PC-9 (cell line): ENCODE measurements at regions not wholly inside any gene's neighbourhood (a gene's known extent, or its start where the extent isn't known, plus 50 kb on each side); places are given as distances from the start of the nearest gene placed in this dataset.
"Not testable (repeated sequence)": the region's sequence is repeated elsewhere in the genome, so short reads cannot be mapped to it uniquely, and the experiment has no call there.

Source experiments
- BruUV-seq: library from RNA; stranded (reverse); fragments of 400-500 nt; replicated peaks from 2 replicates; lab custom pipeline; 2021; lab: Mats Ljungman, UMichigan
- CTCF ChIA-PET: fragments of 300-600 bp; sonication (Branson Sonifier 250); formaldehyde crosslinking; loops from one replicate; lab custom pipeline; 2022; ENCODE audit warnings: antibody characterized with exemption; lab: Charles Lee
- POLR2A ChIA-PET: fragments of 300-600 bp; sonication (Branson Sonifier 250); formaldehyde crosslinking; loops from one replicate; lab custom pipeline; 2022; ENCODE audit warnings: antibody characterized with exemption; ENCODE audit not compliant: unreplicated experiment; lab: Charles Lee
- DNase-seq, 2 experiments: peaks; one replicate each; pipeline versions ENCODE4 v3.0.0 to v3.0.0-alpha.2; 2015 to 2022; ENCODE audit warnings: mixed read lengths in 1 of 2
- H2AFZ ChIP-seq: fragments of 200-600 bp; sonication (generic); 2 replicates; pipeline ENCODE4 v1.8.1; 2017; ENCODE audit warnings: antibody characterized with exemption
- H3F3A ChIP-seq: fragments of 200-600 bp; sonication (generic); 2 replicates; pipeline ENCODE4 v1.8.1; 2017; ENCODE audit warnings: antibody characterized with exemption, mild to moderate bottlenecking, low read depth; ENCODE audit not compliant: insufficient read depth
- H3K27ac ChIP-seq: fragments of 200-600 bp; sonication (generic); 2 replicates; pipeline ENCODE4 v1.6.1; 2016; ENCODE audit warnings: mixed run types
- H3K27me3 ChIP-seq: fragments of 200-600 bp; sonication (generic); 2 replicates; pipeline ENCODE4 v1.6.1; 2016; ENCODE audit warnings: low read depth, mixed run types; ENCODE audit not compliant: insufficient read depth
- H3K36me3 ChIP-seq: fragments of 200-600 bp; sonication (generic); 2 replicates; pipeline ENCODE4 v1.6.1; 2016; ENCODE audit warnings: low read depth, mixed run types
- H3K4me1 ChIP-seq: fragments of 200-600 bp; sonication (generic); replicated peaks from 2 replicates; pipeline ENCODE4 v1.6.1; 2016; ENCODE audit warnings: mixed run types; ENCODE audit not compliant: insufficient read depth
- H3K4me2 ChIP-seq: fragments of 200-600 bp; sonication (generic); 2 replicates; pipeline ENCODE4 v1.6.1; 2017; ENCODE audit warnings: mixed run types
- H3K4me3 ChIP-seq: fragments of 200-600 bp; sonication (generic); 2 replicates; pipeline ENCODE4 v1.6.1; 2016; ENCODE audit warnings: mixed run types
- H3K79me2 ChIP-seq: fragments of 200-600 bp; sonication (generic); 2 replicates; pipeline ENCODE4 v1.6.1; 2017; ENCODE audit warnings: low read depth, mixed run types
- H3K9me2 ChIP-seq: fragments of 200-600 bp; sonication (generic); 2 replicates; pipeline ENCODE4 v1.8.1; 2017; ENCODE audit warnings: mild to moderate bottlenecking; ENCODE audit not compliant: insufficient read depth
- H3K9me3 ChIP-seq: fragments of 200-600 bp; sonication (generic); 2 replicates; pipeline ENCODE4 v1.8.1; 2016; ENCODE audit warnings: low read depth; ENCODE audit not compliant: insufficient read depth
- H4K20me1 ChIP-seq: fragments of 200-600 bp; sonication (generic); 2 replicates; pipeline ENCODE4 v1.8.1; 2017; ENCODE audit not compliant: insufficient read depth
- EZH2 ChIP-seq: fragments of 200-600 bp; sonication (generic); IDR thresholded peaks from 2 replicates; pipeline ENCODE4 v1.8.0; 2017; ENCODE audit warnings: antibody characterized with exemption, low read depth
- intact Hi-C: fragments of 100-400 bp; cut with micrococcal nuclease; formaldehyde crosslinking; loops from one replicate; pipeline ENCODE4 v1.10.0; 2022; ENCODE audit not compliant: unreplicated experiment
- TF ChIP-seq, protein P1 (sequence below): fragments of 200-600 bp; sonication (generic); conservative IDR thresholded peaks from 2 replicates; pipeline ENCODE4 v1.6.1; 2017; ENCODE audit warnings: mixed run types, antibody characterized with exemption, mild to moderate bottlenecking, moderate library complexity

DNA sequence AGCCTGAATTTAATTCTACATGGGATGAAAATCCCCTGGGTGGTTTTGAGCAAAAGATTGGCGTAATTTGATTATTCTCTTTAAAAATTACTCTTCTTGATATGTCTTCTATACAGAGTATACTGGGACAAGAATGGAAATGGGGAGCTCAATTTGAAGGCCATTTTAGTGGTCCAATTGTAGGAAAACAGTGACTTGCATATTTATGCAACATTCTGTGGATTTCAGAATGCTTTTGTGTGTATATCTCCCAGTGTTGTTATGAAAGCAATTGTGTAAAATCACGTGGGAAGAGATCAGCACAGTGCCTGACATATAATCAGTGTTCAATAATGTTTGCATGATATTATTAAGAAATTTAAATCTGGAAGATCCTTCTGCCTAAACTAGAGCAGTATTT lies 575.9 kb upstream of the PBX1 start:
- H3K9me3 ChIP-seq = no peaks in the 10 kb centered on the region
- no peak for DNase-seq
- H3K4me3 ChIP-seq = no peak overlapping the region
- intact Hi-C loops = no loop called here
- no peak for TF ChIP-seq EZH2
- TF ChIP-seq, protein P1, sequence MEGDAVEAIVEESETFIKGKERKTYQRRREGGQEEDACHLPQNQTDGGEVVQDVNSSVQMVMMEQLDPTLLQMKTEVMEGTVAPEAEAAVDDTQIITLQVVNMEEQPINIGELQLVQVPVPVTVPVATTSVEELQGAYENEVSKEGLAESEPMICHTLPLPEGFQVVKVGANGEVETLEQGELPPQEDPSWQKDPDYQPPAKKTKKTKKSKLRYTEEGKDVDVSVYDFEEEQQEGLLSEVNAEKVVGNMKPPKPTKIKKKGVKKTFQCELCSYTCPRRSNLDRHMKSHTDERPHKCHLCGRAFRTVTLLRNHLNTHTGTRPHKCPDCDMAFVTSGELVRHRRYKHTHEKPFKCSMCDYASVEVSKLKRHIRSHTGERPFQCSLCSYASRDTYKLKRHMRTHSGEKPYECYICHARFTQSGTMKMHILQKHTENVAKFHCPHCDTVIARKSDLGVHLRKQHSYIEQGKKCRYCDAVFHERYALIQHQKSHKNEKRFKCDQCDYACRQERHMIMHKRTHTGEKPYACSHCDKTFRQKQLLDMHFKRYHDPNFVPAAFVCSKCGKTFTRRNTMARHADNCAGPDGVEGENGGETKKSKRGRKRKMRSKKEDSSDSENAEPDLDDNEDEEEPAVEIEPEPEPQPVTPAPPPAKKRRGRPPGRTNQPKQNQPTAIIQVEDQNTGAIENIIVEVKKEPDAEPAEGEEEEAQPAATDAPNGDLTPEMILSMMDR = no peak
- POLR2A ChIA-PET = no interaction called here
- H3K36me3 ChIP-seq = no peaks in the 10 kb centered on the region
- H3K9me2 ChIP-seq = peaks cover 3% of the 10 kb centered on the region; the same call in 1 of the 2 replicates
- H4K20me1 ChIP-seq = no peaks in the 10 kb centered on the region
- no peak overlapping the region for H2AFZ ChIP-seq
- no peak overlapping the region for H3K27ac ChIP-seq
- no peaks in the 10 kb centered on the region for H3K79me2 ChIP-seq
- no peak overlapping the region for H3K4me2 ChIP-seq
- no peaks in the 10 kb centered on the region for H3F3A ChIP-seq
- no peaks in the 10 kb centered on the region for H3K4me1 ChIP-seq
- CTCF ChIA-PET = no interaction called here
- H3K27me3 ChIP-seq = no peaks in the 10 kb centered on the region
- no TSS peak for BruUV-seq

DNA sequence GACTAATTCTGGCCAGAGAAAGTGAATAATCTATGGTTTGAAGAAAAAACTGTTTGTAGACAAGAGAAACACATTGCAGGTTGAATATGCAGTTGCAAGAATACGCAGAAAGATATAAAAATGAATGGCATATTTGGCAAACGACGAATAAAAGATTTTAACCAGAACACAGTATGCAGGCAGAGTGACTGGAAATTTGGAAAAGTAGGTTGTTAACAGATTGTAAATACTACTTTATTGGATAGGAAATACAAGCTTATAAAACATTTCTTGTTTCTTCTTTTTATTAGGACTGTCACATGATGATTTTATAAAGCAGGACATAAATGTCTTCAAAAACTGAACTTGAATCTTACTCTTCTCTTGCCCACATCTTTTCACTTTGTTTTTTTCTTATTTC lies 573.3 kb upstream of the PBX1 start:
- CTCF ChIA-PET = no interaction called here
- intact Hi-C loops = no loop called here
- Histone ChIP-seq H3K4me2 (no peak overlapping the region), H4K20me1 (no peaks in the 10 kb centered on the region), H3K27me3 (no peaks in the 10 kb centered on the region), H3F3A (no peaks in the 10 kb centered on the region), H3K9me3 (no peaks in the 10 kb centered on the region), H3K79me2 (no peaks in the 10 kb centered on the region), H3K9me2 (peaks cover 3% of the 10 kb centered on the region; the same call in 1 of the 2 replicates), H3K4me1 (no peaks in the 10 kb centered on the region), H3K4me3 (no peak overlapping the region), H2AFZ (no peak overlapping the region), H3K36me3 (no peaks in the 10 kb centered on the region), H3K27ac (no peak overlapping the region)
- BruUV-seq = no TSS peak
- TF ChIP-seq EZH2 = no peak
- TF ChIP-seq, protein P1 = no peak
- POLR2A ChIA-PET = no interaction called here
- no peak for DNase-seq

DNA sequence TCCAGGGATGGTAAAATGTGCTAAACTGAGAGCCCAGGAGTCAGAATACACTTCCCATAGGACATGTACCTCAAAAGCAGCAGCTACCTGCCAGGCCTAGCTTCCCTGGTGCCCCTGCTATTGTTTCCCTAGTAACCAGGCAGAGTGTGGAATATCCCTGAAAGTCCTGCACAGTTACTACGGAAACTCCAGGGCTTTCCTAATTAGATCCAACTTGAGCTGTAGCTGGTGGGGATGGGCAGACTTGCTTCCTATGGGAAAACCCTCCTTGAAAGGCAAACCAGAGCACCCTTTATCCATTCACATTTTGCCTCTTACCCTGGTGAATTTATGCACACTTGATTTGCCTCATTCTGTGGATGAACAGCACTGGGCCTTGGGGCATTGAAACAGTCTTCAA lies 559.9 kb upstream of the PBX1 start:
- no peak overlapping the region for H3K4me3 ChIP-seq
- H3K4me1 ChIP-seq = no peaks in the 10 kb centered on the region
- DNase-seq = no peak
- H3K27ac ChIP-seq = no peak overlapping the region
- no TSS peak for BruUV-seq
- no peaks in the 10 kb centered on the region for H3F3A ChIP-seq
- no peaks in the 10 kb centered on the region for H3K27me3 ChIP-seq
- H3K9me3 ChIP-seq = no peaks in the 10 kb centered on the region
- no peak overlapping the region for H3K4me2 ChIP-seq
- TF ChIP-seq EZH2 = no peak
- intact Hi-C loops = no loop called here
- no peaks in the 10 kb centered on the region for H3K36me3 ChIP-seq
- no peaks in the 10 kb centered on the region for H3K9me2 ChIP-seq
- no peaks in the 10 kb centered on the region for H3K79me2 ChIP-seq
- POLR2A ChIA-PET = no interaction called here
- CTCF ChIA-PET = interaction anchor here (0.7 kb wide), 1 partner anchor 1486 kb away, joined by 5 read pairs; no protein-coding TSS in a partner anchor
- no peak overlapping the region for H2AFZ ChIP-seq
- H4K20me1 ChIP-seq = no peaks in the 10 kb centered on the region

DNA sequence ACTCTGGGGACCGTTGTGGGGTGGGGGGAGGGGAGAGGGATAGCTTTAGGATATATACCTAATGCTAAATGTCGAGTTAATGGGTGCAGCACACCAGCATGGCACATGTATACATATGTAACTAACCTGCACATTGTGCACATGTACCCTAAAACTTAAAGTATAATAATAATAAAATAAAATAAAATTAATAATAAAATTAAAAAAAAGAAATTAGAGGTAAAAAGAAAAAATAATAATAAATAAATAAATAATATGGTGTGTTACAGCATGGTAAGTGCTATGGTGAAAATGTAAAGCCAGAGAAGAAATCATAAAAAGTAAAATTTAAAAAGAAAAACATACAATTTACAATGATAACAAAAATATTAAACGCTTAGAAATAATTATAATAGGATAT lies 552.8 kb upstream of the PBX1 start:
- H3K4me2 ChIP-seq, H3K4me3 ChIP-seq, POLR2A ChIA-PET, H3F3A ChIP-seq, H2AFZ ChIP-seq, H3K79me2 ChIP-seq, intact Hi-C loops, H3K27me3 ChIP-seq, H3K4me1 ChIP-seq, H3K9me2 ChIP-seq, CTCF ChIA-PET, H3K36me3 ChIP-seq, H3K27ac ChIP-seq, H4K20me1 ChIP-seq, DNase-seq, H3K9me3 ChIP-seq, BruUV-seq: not testable (repeated sequence)
